GM19193 (cell line): ENCODE measurements at regions not wholly inside any gene's neighbourhood (a gene's known extent, or its start where the extent isn't known, plus 50 kb on each side); places are given as distances from the start of the nearest gene placed in this dataset.

Source experiments
- POLR2A ChIP-seq: IDR thresholded peaks from 4 replicates; pipeline ENCODE4 v1.6.1; 2011; ENCODE audit not compliant: insufficient read depth, insufficient read length; ENCODE audit errors: extremely low read depth

GRCh38 chr11:116396331-116396730, 376.5 kb downstream of the BUD13 start:
- TF ChIP-seq POLR2A: no peak

- no peak for TF ChIP-seq POLR2A
Observed at GRCh38 chr11:116394022-116394421, 378.8 kb downstream of the BUD13 start.

- TF ChIP-seq POLR2A: no peak
Observed at GRCh38 chr11:116390963-116391362, 381.8 kb downstream of the BUD13 start.

- no peak for TF ChIP-seq POLR2A
Observed at GRCh38 chr11:116388146-116388545, 384.6 kb downstream of the BUD13 start.

- no peak for TF ChIP-seq POLR2A
Observed at GRCh38 chr11:116387641-116388040, 385.1 kb downstream of the BUD13 start.

GRCh38 chr11:116386118-116386699, 386.6 kb downstream of the BUD13 start:
- TF ChIP-seq POLR2A: no peak

- no peak for TF ChIP-seq POLR2A
Observed at GRCh38 chr11:116384876-116385275, 387.9 kb downstream of the BUD13 start.

- TF ChIP-seq POLR2A: no peak
Observed at GRCh38 chr11:116384407-116384806, 388.4 kb downstream of the BUD13 start.

- no peak for TF ChIP-seq POLR2A
Observed at GRCh38 chr11:116379185-116379828, 393.5 kb downstream of the BUD13 start.

GRCh38 chr11:116376547-116376946, 396.2 kb downstream of the BUD13 start:
- no peak for TF ChIP-seq POLR2A

- TF ChIP-seq POLR2A: no peak
Observed at GRCh38 chr11:116376054-116376453, 396.7 kb downstream of the BUD13 start.

GRCh38 chr11:116375221-116375620, 397.6 kb downstream of the BUD13 start:
- no peak for TF ChIP-seq POLR2A

- TF ChIP-seq POLR2A: no peak
Observed at GRCh38 chr11:116374085-116374484, 398.7 kb downstream of the BUD13 start.

- TF ChIP-seq POLR2A: no peak
Observed at GRCh38 chr11:116373104-116373944, 399.5 kb downstream of the BUD13 start.

- no peak for TF ChIP-seq POLR2A
Observed at GRCh38 chr11:116371146-116371545, 401.6 kb downstream of the BUD13 start.

GRCh38 chr11:116368784-116369183, 404.0 kb downstream of the BUD13 start:
- TF ChIP-seq POLR2A: no peak
